ENCODE measurements at regions not wholly inside any gene's neighbourhood (a gene's known extent, or its start where the extent isn't known, plus 50 kb on each side); places are given as distances from the start of the nearest gene placed in this dataset.

DNA sequence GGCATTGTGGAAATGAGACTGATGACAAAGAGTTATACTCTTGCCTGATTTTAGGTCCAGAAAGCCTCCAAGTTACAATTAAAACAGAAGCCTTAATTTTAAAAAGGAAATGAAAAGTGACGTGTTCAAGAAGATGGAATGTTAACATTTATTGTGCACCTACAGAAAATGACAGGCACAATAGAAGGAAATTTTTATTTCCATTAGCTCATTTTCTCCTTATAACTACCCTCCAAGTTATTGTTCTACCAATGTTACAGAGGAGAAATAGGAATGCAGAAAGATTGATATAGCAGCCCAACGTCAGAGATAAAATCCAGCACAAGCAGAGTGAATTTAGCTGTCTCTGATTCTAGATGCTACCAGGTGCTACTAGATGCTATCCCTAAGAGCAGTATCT lies 736.9 kb upstream of the KIRREL3 start:
- H3K9me3 Mint-ChIP-seq (ENCODE audit: low read depth), result no peaks in the 10 kb centered on the region
- H3K27me3 Mint-ChIP-seq (ENCODE audit: low read depth), result peaks cover 8% of the 10 kb centered on the region
- no peak overlapping the region for H3K4me3 Mint-ChIP-seq (ENCODE audit: unreplicated experiment)
- H3K36me3 Mint-ChIP-seq (ENCODE audit: low read depth), result no peaks in the 10 kb centered on the region
- H3K4me1 Mint-ChIP-seq (ENCODE audit: low read depth), result no peaks in the 10 kb centered on the region
- no peak overlapping the region for H3K27ac Mint-ChIP-seq (ENCODE audit: unreplicated experiment)
- TF ChIP-seq, protein P1, sequence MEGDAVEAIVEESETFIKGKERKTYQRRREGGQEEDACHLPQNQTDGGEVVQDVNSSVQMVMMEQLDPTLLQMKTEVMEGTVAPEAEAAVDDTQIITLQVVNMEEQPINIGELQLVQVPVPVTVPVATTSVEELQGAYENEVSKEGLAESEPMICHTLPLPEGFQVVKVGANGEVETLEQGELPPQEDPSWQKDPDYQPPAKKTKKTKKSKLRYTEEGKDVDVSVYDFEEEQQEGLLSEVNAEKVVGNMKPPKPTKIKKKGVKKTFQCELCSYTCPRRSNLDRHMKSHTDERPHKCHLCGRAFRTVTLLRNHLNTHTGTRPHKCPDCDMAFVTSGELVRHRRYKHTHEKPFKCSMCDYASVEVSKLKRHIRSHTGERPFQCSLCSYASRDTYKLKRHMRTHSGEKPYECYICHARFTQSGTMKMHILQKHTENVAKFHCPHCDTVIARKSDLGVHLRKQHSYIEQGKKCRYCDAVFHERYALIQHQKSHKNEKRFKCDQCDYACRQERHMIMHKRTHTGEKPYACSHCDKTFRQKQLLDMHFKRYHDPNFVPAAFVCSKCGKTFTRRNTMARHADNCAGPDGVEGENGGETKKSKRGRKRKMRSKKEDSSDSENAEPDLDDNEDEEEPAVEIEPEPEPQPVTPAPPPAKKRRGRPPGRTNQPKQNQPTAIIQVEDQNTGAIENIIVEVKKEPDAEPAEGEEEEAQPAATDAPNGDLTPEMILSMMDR (IDR thresholded peaks at IDR 0.05), result no peak
- DNase-seq (ENCODE audit: low spot score), result no peak

DNA sequence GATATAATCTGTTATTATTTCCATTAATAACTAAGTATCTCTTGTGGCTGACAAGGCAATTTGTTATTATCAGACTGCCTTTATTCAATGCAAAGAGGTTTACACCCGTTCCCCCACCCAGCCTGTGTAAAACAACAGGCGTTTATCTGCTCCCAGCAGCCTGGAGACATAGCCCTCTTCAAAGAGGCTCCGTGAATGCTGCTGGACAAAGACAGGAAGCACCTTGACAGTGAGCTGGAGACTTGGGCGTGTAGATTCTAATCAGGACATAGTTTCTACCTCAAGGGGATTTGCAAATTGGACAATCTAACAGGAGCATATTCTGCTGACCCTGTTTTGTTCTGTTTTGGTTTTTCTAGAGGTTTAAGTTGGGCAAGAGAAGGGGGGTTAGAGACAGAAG lies 733.0 kb upstream of the KIRREL3 start:
- no peaks in the 10 kb centered on the region for H3K36me3 Mint-ChIP-seq (ENCODE audit: low read depth)
- TF ChIP-seq, protein P1 (IDR thresholded peaks at IDR 0.05), result no peak
- H3K4me1 Mint-ChIP-seq (ENCODE audit: low read depth), result no peaks in the 10 kb centered on the region
- H3K27ac Mint-ChIP-seq (ENCODE audit: unreplicated experiment), result no peak overlapping the region
- peaks cover 8% of the 10 kb centered on the region for H3K27me3 Mint-ChIP-seq (ENCODE audit: low read depth)
- H3K9me3 Mint-ChIP-seq (ENCODE audit: low read depth), result peaks cover 3% of the 10 kb centered on the region
- DNase-seq (ENCODE audit: low spot score), result no peak
- no peak overlapping the region for H3K4me3 Mint-ChIP-seq (ENCODE audit: unreplicated experiment)

DNA sequence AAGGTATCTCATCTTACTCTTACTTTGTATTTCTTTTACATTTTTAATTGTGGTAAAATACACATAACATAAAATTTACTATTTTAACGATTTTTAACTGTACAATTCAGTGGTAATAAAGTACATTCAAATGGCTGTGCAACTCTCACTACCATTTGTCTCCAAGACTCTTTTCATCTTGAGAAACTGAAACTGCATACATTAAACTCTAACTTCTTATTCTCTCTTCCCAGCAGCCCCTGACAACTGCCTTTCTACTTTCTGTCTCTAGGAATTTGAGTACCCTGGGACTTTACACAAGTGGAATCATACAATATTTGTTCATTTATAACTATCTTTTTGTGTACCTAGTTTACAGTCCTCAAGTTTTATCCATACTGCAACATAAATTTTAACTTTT lies 725.8 kb upstream of the KIRREL3 start:
- no peak for DNase-seq (ENCODE audit: low spot score)
- peaks cover 3% of the 10 kb centered on the region for H3K9me3 Mint-ChIP-seq (ENCODE audit: low read depth)
- H3K27ac Mint-ChIP-seq (ENCODE audit: unreplicated experiment), result no peak overlapping the region
- no peaks in the 10 kb centered on the region for H3K27me3 Mint-ChIP-seq (ENCODE audit: low read depth)
- H3K36me3 Mint-ChIP-seq (ENCODE audit: low read depth), result no peaks in the 10 kb centered on the region
- TF ChIP-seq, protein P1 (IDR thresholded peaks at IDR 0.05), result no peak
- H3K4me1 Mint-ChIP-seq (ENCODE audit: low read depth), result no peaks in the 10 kb centered on the region
- no peak overlapping the region for H3K4me3 Mint-ChIP-seq (ENCODE audit: unreplicated experiment)

DNA sequence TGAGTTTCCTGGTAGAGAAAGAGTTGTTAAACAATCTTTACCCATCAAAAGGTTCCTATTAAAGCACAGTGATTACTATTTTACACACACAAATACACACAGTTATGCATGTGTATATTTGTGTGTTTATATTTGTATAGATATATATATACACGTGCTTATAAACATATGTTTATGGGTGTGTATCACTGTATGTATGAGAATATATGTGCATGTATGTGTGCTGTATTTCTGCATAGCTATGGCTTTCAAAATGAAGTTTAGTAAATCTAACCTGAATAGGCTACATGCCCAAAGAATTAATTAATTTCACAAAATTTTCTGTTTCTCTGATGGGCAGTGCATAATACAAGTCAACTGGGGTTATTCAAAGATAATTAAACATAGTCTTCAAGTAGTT lies 723.1 kb upstream of the KIRREL3 start:
- Mint-ChIP-seq H3K9me3 (ENCODE audit: low read depth) (no peaks in the 10 kb centered on the region), H3K27me3 (ENCODE audit: low read depth) (no peaks in the 10 kb centered on the region), H3K36me3 (ENCODE audit: low read depth) (no peaks in the 10 kb centered on the region), H3K4me3 (ENCODE audit: unreplicated experiment) (no peak overlapping the region), H3K27ac (ENCODE audit: unreplicated experiment) (no peak overlapping the region), H3K4me1 (ENCODE audit: low read depth) (no peaks in the 10 kb centered on the region)
- TF ChIP-seq, protein P1 (IDR thresholded peaks at IDR 0.05), result no peak
- no peak for DNase-seq (ENCODE audit: low spot score)

DNA sequence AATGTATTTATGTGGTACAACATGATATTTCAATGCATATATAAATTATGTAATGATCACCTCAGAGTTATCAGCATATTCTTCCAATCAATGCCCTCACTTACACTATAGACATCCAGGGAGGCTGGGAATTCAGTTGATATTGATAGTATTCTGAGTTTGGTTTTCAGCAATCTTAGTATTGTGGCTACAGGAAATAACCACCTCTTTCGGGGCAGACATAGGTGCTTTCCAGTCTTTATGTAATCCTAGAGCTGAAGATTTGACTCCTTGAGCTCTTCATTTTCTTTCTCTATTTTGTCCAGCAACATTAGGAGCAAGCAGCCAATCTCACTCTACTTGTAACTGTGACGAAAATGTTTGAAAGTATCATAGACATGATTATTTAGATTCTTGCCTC lies 712.7 kb upstream of the KIRREL3 start:
- H3K9me3 Mint-ChIP-seq (ENCODE audit: low read depth), result no peaks in the 10 kb centered on the region
- H3K27ac Mint-ChIP-seq (ENCODE audit: unreplicated experiment), result no peak overlapping the region
- H3K4me1 Mint-ChIP-seq (ENCODE audit: low read depth), result no peaks in the 10 kb centered on the region
- DNase-seq (ENCODE audit: low spot score), result no peak
- H3K36me3 Mint-ChIP-seq (ENCODE audit: low read depth), result no peaks in the 10 kb centered on the region
- no peak overlapping the region for H3K4me3 Mint-ChIP-seq (ENCODE audit: unreplicated experiment)
- TF ChIP-seq, protein P1 (IDR thresholded peaks at IDR 0.05), result no peak
- H3K27me3 Mint-ChIP-seq (ENCODE audit: low read depth), result peaks cover under 1% of the 10 kb centered on the region
